OCI-LY1 (cell line): ENCODE measurements at regions not wholly inside any gene's neighbourhood (a gene's known extent, or its start where the extent isn't known, plus 50 kb on each side); places are given as distances from the start of the nearest gene placed in this dataset.

Source experiments
- EZH2 ChIP-seq: fragments of 200-600 bp; sonication (generic), shearing (Covaris generic); IDR thresholded peaks from 2 replicates; pipeline ENCODE4 v1.8.0; 2017; ENCODE audit warnings: borderline replicate concordance, mixed run types, mild to moderate bottlenecking, antibody characterized with exemption, low read length, moderate library complexity, mixed read lengths
- TF ChIP-seq, protein P1 (sequence below): fragments of 200-600 bp; sonication (generic), shearing (Covaris generic); IDR thresholded peaks from 2 replicates; pipeline ENCODE4 v1.5.1; 2017; ENCODE audit warnings: mild to moderate bottlenecking, antibody characterized with exemption, low read length, moderate library complexity, mixed read lengths

DNA sequence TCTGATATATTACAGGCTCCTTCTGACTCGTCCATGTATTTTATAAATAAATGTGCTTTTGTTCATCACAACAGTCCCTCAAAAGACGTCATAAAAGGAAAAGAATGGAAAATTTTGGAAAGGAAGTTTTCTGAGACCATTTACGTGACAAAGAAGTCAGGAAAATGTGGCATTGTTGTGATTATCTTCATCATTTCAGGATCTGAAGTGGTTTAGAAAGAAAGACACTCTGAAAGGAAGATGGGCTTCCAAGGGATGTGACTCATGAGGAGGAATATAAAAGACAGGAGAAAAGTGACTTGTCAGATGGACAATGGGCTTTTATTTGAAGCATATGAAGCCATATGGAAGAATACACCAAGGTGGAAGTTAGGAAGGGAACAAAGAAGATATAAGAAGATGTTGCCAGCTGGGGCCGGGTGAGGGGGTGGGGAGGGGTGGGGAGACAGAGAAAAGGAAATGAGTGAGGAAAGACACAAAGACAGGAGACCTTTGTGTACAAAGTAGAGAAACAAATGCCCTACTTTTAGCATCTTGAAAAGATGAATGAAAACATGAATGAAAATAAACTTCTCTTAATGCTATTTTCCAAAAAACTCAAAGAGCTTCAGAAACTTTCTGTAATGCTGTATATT, 190.3 kb upstream of the PREP start:
- TF ChIP-seq, protein P1, sequence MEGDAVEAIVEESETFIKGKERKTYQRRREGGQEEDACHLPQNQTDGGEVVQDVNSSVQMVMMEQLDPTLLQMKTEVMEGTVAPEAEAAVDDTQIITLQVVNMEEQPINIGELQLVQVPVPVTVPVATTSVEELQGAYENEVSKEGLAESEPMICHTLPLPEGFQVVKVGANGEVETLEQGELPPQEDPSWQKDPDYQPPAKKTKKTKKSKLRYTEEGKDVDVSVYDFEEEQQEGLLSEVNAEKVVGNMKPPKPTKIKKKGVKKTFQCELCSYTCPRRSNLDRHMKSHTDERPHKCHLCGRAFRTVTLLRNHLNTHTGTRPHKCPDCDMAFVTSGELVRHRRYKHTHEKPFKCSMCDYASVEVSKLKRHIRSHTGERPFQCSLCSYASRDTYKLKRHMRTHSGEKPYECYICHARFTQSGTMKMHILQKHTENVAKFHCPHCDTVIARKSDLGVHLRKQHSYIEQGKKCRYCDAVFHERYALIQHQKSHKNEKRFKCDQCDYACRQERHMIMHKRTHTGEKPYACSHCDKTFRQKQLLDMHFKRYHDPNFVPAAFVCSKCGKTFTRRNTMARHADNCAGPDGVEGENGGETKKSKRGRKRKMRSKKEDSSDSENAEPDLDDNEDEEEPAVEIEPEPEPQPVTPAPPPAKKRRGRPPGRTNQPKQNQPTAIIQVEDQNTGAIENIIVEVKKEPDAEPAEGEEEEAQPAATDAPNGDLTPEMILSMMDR: no peak
- no peak for TF ChIP-seq EZH2
